ENCODE measurements at regions not wholly inside any gene's neighbourhood (a gene's known extent, or its start where the extent isn't known, plus 50 kb on each side); places are given as distances from the start of the nearest gene placed in this dataset.

DNA sequence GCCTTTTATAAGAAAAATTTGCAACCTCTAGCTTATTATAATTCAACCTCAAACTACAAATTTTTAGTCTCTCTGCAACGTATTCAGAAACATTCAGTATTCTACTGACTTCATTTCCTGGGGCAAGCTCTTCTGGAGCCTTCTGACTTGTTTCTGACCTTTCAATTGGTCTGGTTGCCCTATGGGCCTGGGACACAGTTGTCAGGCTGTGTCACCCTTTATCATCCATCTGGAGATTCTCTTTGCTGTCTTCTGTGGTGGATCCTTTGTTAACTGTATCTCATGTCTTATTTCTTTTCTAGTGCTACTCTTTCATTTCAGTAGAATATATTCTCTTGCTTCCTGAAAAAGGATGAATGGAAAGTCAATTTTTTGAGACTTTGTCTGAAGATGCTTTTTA lies 55.1 kb upstream of the PGRMC2 start:
- Histone ChIP-seq H3K4me3 (no peak overlapping the region), H3K4me2 (ENCODE audit: insufficient read depth, low read length) (no peak overlapping the region), H2AFZ (ENCODE audit: low read depth, low read length) (no peak overlapping the region), H3K4me1 (replicated peaks in 1 of 2; ENCODE audit: control insufficient read depth in 2 of 2, insufficient read depth in 2 of 2, low read length in 2 of 2) (peaks cover 4 to 18% of the 10 kb centered on the region in 2 experiments; a peak in 4 of 5 replicates), H3K27me3 (ENCODE audit: control insufficient read depth in 2 of 2, insufficient read depth in 2 of 2, low read length in 2 of 2) (no peaks in the 10 kb centered on the region), H3K9ac (ENCODE audit: insufficient read depth in 1 of 2, low read depth in 2 of 2, low read length in 2 of 2) (no peak overlapping the region), H3K36me3 (ENCODE audit: control insufficient read depth, insufficient read depth, low read length) (no peaks in the 10 kb centered on the region), H3K79me2 (ENCODE audit: control insufficient read depth, insufficient read depth, low read length) (no peaks in the 10 kb centered on the region), H3K9me3 (replicated peaks; ENCODE audit: control insufficient read depth, insufficient read depth, low read depth, low read length) (no peaks in the 10 kb centered on the region), H3K27ac (ENCODE audit: extremely low read depth, low read depth, low read length) (no peak overlapping the region), H3K9me1 (ENCODE audit: control insufficient read depth, insufficient read depth, low read length) (no peaks in the 10 kb centered on the region), H4K20me1 (replicated peaks; ENCODE audit: control insufficient read depth, insufficient read depth, low read length) (no peaks in the 10 kb centered on the region)
- no TSS peak for BruUV-seq (replicated peaks)
- POLR2A ChIA-PET = interaction anchor here (1.4 kb wide), 1 partner anchor 12 kb away, joined by 3 read pairs; no protein-coding TSS in a partner anchor
- TF ChIP-seq TBP (optimal IDR thresholded peaks at IDR 0.05; ENCODE audit: low read depth, low read length) = no peak
- TF ChIP-seq MECOM (CRISPR knock-in tag; IDR thresholded peaks at IDR 0.05) = peak; percentile 87
- CTCF ChIA-PET (ENCODE audit: low intra/inter-chr PET ratio) = no interaction called here
- 20% methylated on average over 1 of the region's 1 CpG for WGBS (ENCODE audit: insufficient coverage, low coverage, missing lambda C conversion rate)
- FAIRE-seq = no peak
- ATAC-seq = peak; percentile 31; the same call in 1 of the 3 replicates
- intact Hi-C loops (cut with micrococcal nuclease) (loop anchor here (5.0 kb wide), 1 partner anchor 150 kb away; no protein-coding TSS in a partner anchor), in situ Hi-C loops (cut with MboI) (no loop called here)
- no peak for DNase-seq (ENCODE audit: extremely low read depth in 1 of 4, low spot score in 3 of 4)

DNA sequence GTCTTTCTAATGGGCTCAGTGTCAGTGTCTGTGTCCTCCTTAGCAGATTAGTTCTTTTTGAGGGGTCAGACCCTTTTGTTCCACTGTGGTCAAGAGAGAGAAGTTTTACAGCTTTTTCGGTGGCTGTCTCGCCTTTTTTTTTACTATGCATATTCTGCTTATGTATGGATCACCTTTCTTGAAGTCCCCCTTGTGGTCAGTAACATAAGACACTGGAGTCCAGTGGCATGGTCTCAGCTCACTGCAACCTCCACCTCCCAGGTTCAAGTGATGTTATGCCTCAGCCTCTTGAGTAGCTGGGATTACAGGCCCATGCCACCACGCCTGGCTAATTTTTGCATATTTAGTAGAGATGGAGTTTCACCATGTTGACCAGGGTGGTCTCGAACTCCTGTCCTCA lies 54.0 kb upstream of the PGRMC2 start:
- ATAC-seq (peak; percentile 92), FAIRE-seq (peak; percentile 86), DNase-seq (ENCODE audit: extremely low read depth in 1 of 4, low spot score in 3 of 4) (peak in 1 of 4 experiments; percentile 50)
- no TSS peak for BruUV-seq (replicated peaks)
- CTCF ChIA-PET (ENCODE audit: low intra/inter-chr PET ratio) = no interaction called here
- H3K27ac ChIP-seq (ENCODE audit: extremely low read depth, low read depth, low read length) = no peak overlapping the region
- intact Hi-C loops (cut with micrococcal nuclease) = loop anchor here (2.0 to 5.0 kb wide), 2 partner anchors 53 to 149 kb away; no protein-coding TSS in a partner anchor
- H3K79me2 ChIP-seq (ENCODE audit: control insufficient read depth, insufficient read depth, low read length) = no peaks in the 10 kb centered on the region
- H2AFZ ChIP-seq (ENCODE audit: low read depth, low read length) = peak overlapping the region; percentile 6; the same call in 1 of the 2 replicates
- H3K27me3 ChIP-seq (ENCODE audit: control insufficient read depth in 2 of 2, insufficient read depth in 2 of 2, low read length in 2 of 2) = no peaks in the 10 kb centered on the region
- H3K9me1 ChIP-seq (ENCODE audit: control insufficient read depth, insufficient read depth, low read length) = no peaks in the 10 kb centered on the region
- no peak overlapping the region for H3K9ac ChIP-seq (ENCODE audit: insufficient read depth in 1 of 2, low read depth in 2 of 2, low read length in 2 of 2)
- POLR2A ChIA-PET = interaction anchor here (0.6 kb wide), 1 partner anchor 55 kb away, joined by 3 read pairs; no protein-coding TSS in a partner anchor
- no peaks in the 10 kb centered on the region for H4K20me1 ChIP-seq (replicated peaks; ENCODE audit: control insufficient read depth, insufficient read depth, low read length)
- H3K4me3 ChIP-seq = no peak overlapping the region
- no peaks in the 10 kb centered on the region for H3K9me3 ChIP-seq (replicated peaks; ENCODE audit: control insufficient read depth, insufficient read depth, low read depth, low read length)
- in situ Hi-C loops (cut with MboI) = no loop called here
- no peak overlapping the region for H3K4me2 ChIP-seq (ENCODE audit: insufficient read depth, low read length)
- WGBS (ENCODE audit: insufficient coverage, low coverage, missing lambda C conversion rate) = 73% methylated on average over 4 of the region's 4 CpGs
- no peaks in the 10 kb centered on the region for H3K36me3 ChIP-seq (ENCODE audit: control insufficient read depth, insufficient read depth, low read length)
- H3K4me1 ChIP-seq (replicated peaks in 1 of 2; ENCODE audit: control insufficient read depth in 2 of 2, insufficient read depth in 2 of 2, low read length in 2 of 2) = peaks cover 0 to 12% of the 10 kb centered on the region in 2 experiments; a peak in 2 of 5 replicates
- no peak for TF ChIP-seq KAT8 (IDR thresholded peaks at IDR 0.05; ENCODE audit: low read depth)
- TF ChIP-seq, protein P1, sequence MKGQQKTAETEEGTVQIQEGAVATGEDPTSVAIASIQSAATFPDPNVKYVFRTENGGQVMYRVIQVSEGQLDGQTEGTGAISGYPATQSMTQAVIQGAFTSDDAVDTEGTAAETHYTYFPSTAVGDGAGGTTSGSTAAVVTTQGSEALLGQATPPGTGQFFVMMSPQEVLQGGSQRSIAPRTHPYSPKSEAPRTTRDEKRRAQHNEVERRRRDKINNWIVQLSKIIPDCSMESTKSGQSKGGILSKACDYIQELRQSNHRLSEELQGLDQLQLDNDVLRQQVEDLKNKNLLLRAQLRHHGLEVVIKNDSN (CRISPR knock-in tag; IDR thresholded peaks at IDR 0.05) = 0 out of 2 replicates have a peak, but pooled peaks have one; percentile 11
- no peak for TF ChIP-seq MED1 (CRISPR knock-in tag; IDR thresholded peaks at IDR 0.05; ENCODE audit: borderline replicate concordance)
- TF ChIP-seq, protein P2, sequence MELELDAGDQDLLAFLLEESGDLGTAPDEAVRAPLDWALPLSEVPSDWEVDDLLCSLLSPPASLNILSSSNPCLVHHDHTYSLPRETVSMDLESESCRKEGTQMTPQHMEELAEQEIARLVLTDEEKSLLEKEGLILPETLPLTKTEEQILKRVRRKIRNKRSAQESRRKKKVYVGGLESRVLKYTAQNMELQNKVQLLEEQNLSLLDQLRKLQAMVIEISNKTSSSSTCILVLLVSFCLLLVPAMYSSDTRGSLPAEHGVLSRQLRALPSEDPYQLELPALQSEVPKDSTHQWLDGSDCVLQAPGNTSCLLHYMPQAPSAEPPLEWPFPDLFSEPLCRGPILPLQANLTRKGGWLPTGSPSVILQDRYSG (tag; conservative IDR thresholded peaks at IDR 0.05; ENCODE audit: low read depth) = no peak
- no peak for TF ChIP-seq ZNF175 (CRISPR knock-in tag; IDR thresholded peaks at IDR 0.05; ENCODE audit: low read depth)
- TF ChIP-seq ZNF644 (tag; IDR thresholded peaks at IDR 0.05; ENCODE audit: low read depth) = no peak
- TF ChIP-seq PCBP1 (IDR thresholded peaks at IDR 0.05; ENCODE audit: low read depth, low read length, poor library complexity, severe bottlenecking) = no peak
- TF ChIP-seq ZNF121 (CRISPR knock-in tag; conservative IDR thresholded peaks at IDR 0.05) = no peak
- no peak for TF ChIP-seq GABPA (tag; conservative IDR thresholded peaks at IDR 0.05; ENCODE audit: low read depth)
- no peak for TF ChIP-seq PHTF2 (CRISPR knock-in tag; IDR thresholded peaks at IDR 0.05)
- TF ChIP-seq, protein P3, sequence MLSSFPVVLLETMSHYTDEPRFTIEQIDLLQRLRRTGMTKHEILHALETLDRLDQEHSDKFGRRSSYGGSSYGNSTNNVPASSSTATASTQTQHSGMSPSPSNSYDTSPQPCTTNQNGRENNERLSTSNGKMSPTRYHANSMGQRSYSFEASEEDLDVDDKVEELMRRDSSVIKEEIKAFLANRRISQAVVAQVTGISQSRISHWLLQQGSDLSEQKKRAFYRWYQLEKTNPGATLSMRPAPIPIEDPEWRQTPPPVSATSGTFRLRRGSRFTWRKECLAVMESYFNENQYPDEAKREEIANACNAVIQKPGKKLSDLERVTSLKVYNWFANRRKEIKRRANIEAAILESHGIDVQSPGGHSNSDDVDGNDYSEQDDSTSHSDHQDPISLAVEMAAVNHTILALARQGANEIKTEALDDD (IDR thresholded peaks at IDR 0.05) = no peak
